ENCODE measurements at regions not wholly inside any gene's neighbourhood (a gene's known extent, or its start where the extent isn't known, plus 50 kb on each side); places are given as distances from the start of the nearest gene placed in this dataset.
"Not testable (repeated sequence)": the region's sequence is repeated elsewhere in the genome, so short reads cannot be mapped to it uniquely, and the experiment has no call there.

DNA sequence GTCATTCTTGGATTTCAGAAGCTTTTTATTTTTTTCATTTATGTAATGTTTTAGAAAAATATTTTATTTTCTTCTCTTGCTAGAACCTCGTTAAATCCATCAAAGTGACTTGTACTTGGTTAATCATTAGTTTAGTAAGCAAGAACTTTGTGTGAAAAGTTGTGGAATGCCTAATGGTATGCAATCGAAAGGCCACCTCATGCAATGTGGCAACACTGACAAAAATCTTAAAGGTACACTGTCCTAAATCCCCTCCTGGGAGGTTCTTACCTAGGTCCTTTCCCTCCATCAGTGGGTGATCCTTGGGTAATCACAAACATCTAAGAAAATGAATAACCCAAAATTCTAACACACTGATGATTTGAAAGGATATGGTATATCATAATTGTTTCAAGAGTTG lies 304.2 kb downstream of the DNAH5 start:
- no peak for DNase-seq

- DNase-seq = no peak
Observed at GRCh38 chr5:13632676-13633075, 311.8 kb downstream of the DNAH5 start.

- DNase-seq = no peak
Observed at GRCh38 chr5:13629218-13629617, 315.3 kb downstream of the DNAH5 start.

GRCh38 chr5:13627673-13628454 lies 316.6 kb downstream of the DNAH5 start:
- DNase-seq = no peak

DNA sequence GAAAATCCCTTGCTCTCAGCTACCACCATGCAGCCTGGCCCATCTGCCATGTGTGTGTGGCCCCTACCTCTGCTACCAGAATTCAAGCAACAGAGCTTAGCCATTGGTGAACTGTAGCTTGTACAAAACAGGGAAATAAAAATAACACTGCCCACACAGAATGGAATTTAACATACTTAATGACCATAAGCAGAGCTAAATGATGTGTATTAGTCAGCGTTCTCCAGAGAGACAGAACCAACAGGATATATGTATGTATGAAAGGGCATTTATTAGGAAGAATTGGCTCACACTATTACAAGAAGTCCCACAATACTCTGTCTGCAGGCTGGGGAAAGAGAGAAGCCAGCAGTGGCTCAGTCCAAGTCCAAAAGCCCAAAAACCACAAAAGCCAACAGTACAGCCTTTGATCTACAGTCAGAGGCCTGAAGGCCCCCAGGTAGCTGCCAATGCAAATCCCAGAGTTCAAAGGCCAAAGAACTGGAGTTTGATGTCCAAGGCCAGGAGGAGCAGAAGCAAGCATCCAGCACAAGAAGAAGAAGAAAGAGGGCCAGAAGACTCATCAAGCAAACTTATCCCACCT lies 318.8 kb downstream of the DNAH5 start:
- DNase-seq = no peak

- no peak for DNase-seq
Observed at GRCh38 chr5:13624283-13625074, 320.0 kb downstream of the DNAH5 start.

DNA sequence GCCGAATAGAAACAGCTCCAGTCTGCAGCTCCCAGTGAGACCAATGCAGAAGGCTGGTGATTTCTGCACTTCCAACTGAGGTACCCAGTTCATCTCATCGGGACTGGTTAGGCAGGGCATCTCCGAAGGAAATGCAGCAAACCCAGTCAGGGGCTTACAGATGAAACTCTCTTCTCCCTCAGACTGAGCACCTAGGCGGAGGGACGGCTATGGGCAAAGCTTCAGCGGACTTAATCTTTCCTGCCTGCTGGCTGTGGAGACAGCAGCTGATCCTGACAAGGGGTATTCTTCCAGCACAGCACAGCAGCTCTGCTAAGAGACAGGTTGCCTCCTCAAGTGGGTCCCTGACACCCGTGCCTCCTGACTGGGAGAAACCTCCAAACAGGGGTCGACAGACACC lies 330.9 kb downstream of the DNAH5 start:
- no peak for DNase-seq

GRCh38 chr5:13611604-13612003 lies 332.9 kb downstream of the DNAH5 start:
- no peak for DNase-seq

- no peak for DNase-seq
Observed at GRCh38 chr5:13609504-13609903, 335.0 kb downstream of the DNAH5 start.

DNA sequence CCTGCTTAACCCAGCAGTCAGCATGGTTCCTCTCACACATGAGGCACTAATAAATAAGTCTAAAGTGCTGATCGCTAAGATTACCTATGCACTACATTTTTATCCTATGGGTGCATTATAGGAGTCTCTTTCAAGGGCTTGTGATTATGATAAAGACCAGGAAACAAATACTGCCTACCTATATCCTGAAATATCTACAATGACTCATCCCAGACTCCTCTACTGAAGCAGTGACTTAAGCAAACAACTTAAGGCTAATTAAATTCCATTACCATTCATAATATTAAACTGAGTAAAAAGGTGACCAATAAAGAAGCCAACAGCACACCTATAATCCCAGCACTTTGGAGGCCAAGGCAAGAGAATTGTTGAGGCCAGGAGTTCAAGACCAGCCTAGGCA lies 338.4 kb downstream of the DNAH5 start:
- DNase-seq = no peak

DNA sequence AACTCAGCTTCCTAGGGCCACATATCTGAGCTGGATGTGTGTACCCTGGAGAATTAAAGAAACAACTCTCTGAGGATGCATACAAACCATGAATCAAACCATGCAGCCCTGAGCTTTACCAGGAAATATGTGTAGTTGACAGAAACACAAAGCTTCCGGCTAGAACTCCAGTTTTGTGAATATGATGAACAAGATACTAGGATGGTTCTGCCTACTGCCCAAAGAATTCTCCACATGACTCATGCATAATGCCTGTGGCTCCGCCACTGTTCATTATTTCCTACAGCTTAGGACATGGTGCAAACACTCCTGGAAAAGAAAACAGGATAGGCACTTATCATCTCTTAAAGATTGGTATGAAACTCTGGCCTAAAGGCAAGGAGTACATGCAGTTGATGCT lies 343.4 kb downstream of the DNAH5 start:
- DNase-seq = no peak

- DNase-seq = no peak
Observed at GRCh38 chr5:13595978-13596377, 348.5 kb downstream of the DNAH5 start.

DNA sequence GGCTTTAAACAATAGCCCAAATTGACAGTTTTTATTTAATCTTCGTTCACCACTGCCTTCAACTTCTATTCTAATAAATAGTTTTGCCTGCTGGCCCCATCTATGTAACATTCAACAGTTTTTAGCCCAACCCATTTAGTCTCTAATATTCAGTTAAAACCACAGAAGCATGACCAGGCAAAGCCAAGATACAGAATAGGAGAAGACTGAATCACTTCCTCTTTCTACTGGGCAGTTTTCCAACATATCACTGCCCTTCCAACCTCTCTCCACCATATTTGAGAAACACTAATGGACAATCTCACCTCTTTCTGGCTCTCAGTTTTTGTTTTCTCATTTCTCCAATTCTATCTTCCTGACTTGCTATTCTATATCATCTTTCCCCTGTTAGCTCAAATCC lies 352.9 kb downstream of the DNAH5 start:
- DNase-seq = no peak

GRCh38 chr5:13585324-13585723 lies 359.2 kb downstream of the DNAH5 start:
- no peak for DNase-seq

- no peak for DNase-seq
Observed at GRCh38 chr5:13581914-13582313, 362.6 kb downstream of the DNAH5 start.

- DNase-seq = no peak
Observed at GRCh38 chr5:13581132-13581531, 363.4 kb downstream of the DNAH5 start.

GRCh38 chr5:13580058-13580457 lies 364.4 kb downstream of the DNAH5 start:
- no peak for DNase-seq

GRCh38 chr5:13579091-13579490 lies 365.4 kb downstream of the DNAH5 start:
- not testable (repeated sequence) for DNase-seq

- not testable (repeated sequence) for DNase-seq
Observed at GRCh38 chr5:13578311-13579039, 366.0 kb downstream of the DNAH5 start.

DNA sequence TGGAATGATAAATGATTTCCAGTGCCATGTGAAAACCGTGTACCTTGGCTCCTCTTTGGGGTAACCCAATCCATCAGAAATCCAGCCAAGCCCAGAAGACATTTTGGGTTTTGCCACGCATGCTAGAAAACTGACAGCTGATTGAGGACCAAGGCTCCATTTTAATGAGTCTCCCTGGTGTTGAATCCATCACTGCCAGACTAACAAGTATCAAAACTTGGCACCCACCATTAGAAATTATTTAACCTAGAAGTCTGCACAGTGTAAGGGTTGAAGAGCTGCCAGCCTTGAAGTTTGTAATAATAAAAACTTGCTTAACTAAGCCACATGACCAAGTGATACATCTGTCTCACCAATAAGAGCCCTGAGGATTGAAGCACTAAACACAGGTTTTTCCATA lies 369.9 kb downstream of the DNAH5 start:
- DNase-seq = no peak

- DNase-seq = no peak
Observed at GRCh38 chr5:13572163-13572562, 372.3 kb downstream of the DNAH5 start.

DNA sequence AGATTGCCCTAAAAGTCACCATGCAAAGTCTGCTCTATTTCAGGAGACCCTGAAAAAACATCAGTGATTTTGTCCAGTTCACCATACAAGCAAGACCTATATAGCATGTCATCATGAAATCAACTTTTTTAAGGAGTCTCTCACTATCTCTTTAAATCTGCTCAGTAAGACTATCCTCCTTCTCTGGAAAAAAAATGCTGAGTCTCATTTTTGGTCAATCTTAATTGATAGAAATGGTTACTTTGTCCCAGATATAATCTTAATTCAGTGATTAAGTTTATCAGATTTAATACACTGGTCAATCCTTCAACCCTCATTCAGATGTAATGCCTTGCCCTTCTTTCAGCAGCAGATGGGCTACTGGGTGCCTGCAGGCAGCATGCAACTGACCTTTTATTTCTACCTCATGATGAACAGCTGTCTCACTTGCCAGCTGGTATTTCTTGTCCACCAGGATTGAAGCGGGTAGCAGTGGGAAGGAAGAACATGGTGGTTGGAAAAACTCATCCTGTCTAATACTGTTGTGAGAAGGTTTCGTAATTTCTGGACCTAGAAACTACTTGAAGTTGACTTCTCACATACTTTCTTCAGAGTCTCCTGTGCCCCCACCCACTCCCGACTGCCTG lies 375.3 kb downstream of the DNAH5 start:
- no peak for DNase-seq

- DNase-seq = no peak
Observed at GRCh38 chr5:13567819-13568218, 376.7 kb downstream of the DNAH5 start.
